GM18861 (cell line): ENCODE measurements at regions not wholly inside any gene's neighbourhood (a gene's known extent, or its start where the extent isn't known, plus 50 kb on each side); places are given as distances from the start of the nearest gene placed in this dataset.

Experiments used
- ATAC-seq: cut with Tn5 transposase; IDR thresholded peaks from one replicate; pipeline ENCODE4 v1.9.1; 2021; ENCODE audit not compliant: unreplicated experiment

- no peak for ATAC-seq
Observed at GRCh38 chr15:81492969-81493645, 119.1 kb upstream of the TMC3 start.

- ATAC-seq = no peak
Observed at GRCh38 chr15:81492331-81492968, 118.4 kb upstream of the TMC3 start.

DNA sequence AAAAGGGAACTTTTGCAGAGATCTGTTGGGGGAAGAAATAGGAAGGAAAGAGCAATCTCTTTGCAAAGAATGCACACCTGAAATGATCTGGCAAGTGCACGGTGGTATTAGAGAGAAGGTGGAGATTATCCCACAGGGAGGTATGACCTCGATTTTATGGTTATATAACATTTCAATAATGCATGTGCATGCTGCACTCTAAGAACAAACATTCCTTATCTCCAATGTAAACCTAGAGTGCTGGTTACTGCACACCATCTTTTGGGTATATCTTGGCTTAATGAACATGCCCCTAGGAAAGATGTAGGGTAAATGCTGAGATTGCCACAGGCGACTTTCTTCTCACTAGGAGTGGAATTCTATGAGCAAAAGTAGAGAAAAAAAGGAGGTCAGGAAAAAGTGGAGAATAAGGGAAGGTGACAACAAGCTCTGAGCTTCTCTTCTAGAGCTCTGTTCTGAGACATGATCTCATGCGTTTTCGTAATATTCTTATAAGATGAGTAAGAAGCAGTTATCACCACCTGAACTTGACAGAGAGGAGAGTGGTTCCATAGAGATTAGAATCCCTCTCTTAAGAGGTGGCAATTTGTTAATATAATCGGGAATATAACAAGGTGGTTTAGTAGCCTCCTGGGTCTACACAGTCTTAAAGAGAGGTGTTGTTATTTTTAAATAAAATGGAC is 117.5 kb upstream of the TMC3 start:
- ATAC-seq = no peak

DNA sequence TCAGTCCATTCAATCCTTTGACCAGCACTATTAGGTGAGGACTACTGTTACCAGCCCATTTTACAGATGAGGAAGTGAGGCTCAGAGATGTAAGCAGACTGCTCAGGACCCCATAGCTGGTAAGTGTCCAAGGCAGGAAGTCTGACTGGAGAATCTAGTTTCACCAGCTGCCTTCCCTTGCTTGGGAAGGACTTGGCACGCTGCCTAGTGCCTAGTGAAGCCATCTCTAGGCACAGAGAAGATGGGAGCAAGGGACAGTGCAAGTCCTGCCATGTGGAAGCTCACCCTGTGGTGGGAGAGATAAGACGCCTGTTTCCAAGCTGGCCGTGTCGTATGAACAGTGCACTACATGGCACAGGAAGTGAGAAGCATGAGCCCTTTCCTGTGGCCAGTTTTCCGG is 111.8 kb upstream of the TMC3 start:
- ATAC-seq = no peak

GRCh38 chr15:81484086-81484955 is 110.3 kb upstream of the TMC3 start:
- ATAC-seq = no peak

GRCh38 chr15:81483496-81483895 is 109.5 kb upstream of the TMC3 start:
- no peak for ATAC-seq

GRCh38 chr15:81481346-81481745 is 107.3 kb upstream of the TMC3 start:
- no peak for ATAC-seq

DNA sequence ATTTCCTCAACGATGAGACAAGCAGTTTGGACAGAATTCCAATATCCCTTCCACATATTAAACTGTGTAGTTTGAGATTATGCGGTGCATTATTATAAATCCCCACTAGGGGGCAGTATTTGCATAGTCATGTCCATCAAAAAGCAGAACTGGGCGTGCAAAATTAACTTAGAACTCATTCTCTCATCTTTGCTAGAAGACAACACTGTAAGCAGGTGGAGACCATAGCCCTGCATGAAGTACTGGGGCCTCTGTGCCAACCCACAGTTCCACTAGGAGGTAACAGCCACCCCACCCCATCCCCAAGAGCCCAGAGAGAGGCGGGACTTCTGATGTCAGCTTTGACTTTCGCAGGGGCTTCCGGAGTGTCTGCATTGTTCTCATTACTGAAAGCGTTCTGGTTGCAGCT is 106.6 kb upstream of the TMC3 start:
- ATAC-seq = no peak

DNA sequence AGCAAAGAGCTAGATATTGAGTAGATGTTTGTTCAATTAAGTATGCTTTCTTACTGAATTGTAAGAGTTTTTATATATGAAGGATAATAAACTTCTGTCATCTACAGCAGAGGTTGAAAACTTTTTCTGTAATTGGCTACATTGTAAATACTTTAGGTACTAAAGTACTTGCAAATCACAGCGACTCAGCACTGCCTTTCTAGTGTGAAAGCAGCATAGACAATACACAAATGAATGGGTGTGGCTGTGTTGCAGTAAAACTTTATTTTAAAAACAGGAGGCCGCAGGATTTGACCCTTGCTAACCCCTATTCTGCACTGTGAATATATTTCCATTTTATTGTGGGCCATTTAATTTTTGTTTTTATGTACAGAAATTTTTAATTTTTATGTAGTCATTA is 104.3 kb upstream of the TMC3 start:
- ATAC-seq = no peak

- ATAC-seq = no peak
Observed at GRCh38 chr15:81475926-81476325, 101.9 kb upstream of the TMC3 start.

GRCh38 chr15:81475471-81475870 is 101.5 kb upstream of the TMC3 start:
- no peak for ATAC-seq

DNA sequence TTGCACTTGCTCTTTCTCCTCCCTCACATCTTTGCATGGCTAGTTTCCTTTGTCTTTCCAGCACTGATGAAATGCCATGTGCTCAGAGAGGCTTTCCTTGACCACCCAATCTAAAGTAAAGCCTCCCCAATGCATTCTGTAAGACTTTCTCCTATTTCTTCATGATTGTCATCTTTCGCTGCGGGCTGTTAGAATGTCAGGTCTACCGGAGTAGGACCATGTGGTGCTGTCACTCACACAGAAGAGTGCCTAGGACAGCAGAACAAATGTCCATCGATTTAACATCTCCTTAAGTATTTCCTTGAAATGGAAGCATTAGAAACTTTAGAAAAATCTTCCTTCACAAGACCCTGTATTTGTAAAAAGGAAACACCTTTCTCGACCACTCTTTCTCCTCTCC is 99.9 kb upstream of the TMC3 start:
- no peak for ATAC-seq

DNA sequence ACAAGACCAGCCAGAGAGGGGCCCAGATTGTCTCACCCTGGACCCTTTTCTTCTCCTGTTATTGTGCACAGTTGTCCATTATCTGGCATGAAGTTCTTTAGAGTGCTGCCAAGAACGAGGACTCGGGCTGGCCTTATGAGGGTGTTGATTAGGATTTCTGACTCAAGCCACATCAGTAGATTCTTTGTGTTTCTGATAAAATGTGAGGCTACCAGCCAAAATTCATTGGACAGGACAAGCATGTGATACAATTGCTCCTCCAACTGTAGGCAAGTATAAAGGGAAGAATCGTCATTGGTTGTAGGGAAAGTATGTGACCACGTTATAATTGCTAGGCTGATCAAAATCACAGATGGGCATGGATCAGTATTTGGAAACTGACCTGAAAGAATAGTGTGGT is 99.2 kb upstream of the TMC3 start:
- ATAC-seq = no peak

DNA sequence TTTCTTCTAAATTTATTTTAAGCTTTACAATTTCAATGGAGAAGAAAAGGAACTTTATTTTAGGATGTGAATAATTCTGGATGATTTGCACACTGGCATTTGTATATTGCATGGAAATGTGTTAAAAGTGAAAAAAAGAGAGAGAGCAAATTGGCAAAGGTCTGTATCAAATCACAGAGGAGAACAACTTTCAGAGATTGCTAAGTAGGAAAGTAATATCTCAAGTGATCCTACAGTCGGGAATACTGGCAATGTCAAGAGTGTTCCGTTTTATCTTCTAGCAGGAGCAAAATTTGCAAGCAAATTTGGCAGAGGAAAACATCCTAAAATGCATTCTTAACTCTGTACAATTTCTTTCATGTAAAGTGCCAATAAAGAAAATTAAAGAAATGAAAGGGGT is 97.1 kb upstream of the TMC3 start:
- ATAC-seq = no peak

DNA sequence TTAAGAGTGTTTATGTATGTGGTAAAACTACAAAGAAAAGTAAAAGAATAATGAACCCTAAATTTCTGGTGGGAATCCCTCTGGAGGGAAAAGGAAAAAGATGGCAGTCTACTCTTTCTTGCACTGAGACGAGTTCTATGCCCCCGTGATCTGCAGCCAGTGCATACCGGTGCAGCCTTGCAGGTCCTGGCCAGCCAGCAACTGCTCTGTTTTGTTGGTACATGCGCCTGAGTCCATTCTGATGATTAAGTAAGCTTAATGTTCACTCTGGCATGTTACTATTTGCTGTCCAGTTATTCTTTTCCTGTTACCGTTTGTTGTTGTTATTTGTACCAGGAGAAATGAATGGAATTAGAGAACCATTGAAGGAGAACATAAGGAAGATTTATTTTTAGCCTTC is 95.1 kb upstream of the TMC3 start:
- ATAC-seq = no peak

DNA sequence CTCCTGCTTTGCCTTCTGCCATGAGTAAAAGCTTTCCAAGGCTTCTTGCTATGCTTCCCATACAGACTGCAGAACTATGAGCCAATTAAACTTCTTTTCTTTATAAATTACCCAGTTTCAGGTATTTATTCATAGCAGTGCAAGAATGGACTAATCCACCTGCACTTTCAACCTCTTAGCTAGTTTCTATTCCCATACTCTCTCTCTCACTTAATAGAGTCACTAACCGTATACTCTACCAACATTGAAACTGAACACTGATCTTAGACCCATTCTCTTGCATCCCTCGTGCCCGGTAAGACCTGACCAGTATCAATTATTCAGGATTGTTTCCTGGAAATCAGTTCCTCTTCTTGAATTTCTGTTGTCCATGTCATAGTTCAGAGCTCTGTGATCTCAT is 92.7 kb upstream of the TMC3 start:
- no peak for ATAC-seq

- no peak for ATAC-seq
Observed at GRCh38 chr15:81454024-81454423, 80.0 kb upstream of the TMC3 start.

GRCh38 chr15:81450721-81451120 is 76.7 kb upstream of the TMC3 start:
- ATAC-seq = no peak

DNA sequence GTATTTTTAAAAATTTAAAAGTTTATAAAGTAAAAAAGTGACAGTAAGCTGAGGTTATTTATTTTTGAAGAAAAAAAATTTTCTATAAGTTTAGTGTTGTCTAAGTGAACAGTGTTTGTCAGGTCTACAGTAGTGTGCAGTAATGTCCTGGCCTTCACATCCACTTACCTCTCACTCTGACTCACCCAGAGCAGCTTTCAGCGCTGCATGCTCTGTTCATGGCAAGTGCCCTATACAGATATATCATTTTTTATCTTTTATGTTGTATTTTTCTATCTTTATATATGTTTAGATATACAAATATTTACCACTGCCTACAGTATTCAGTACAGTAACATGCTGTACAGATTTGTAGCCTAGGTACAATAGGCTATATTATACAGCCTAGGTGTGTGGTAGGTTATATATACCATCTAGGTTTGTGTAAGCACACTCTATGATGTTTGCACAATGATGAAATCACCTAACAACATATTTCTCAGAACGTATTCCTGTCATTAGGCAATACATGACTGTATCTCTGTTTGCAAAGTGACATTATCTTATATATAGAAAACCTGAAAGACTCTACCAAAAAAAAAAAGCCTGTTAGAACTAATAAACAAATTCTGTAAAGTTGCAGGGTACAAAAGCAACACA is 75.9 kb upstream of the TMC3 start:
- ATAC-seq = no peak

- no peak for ATAC-seq
Observed at GRCh38 chr15:81443040-81443820, 69.2 kb upstream of the TMC3 start.
